ENCODE measurements at regions not wholly inside any gene's neighbourhood (a gene's known extent, or its start where the extent isn't known, plus 50 kb on each side); places are given as distances from the start of the nearest gene placed in this dataset.

DNA sequence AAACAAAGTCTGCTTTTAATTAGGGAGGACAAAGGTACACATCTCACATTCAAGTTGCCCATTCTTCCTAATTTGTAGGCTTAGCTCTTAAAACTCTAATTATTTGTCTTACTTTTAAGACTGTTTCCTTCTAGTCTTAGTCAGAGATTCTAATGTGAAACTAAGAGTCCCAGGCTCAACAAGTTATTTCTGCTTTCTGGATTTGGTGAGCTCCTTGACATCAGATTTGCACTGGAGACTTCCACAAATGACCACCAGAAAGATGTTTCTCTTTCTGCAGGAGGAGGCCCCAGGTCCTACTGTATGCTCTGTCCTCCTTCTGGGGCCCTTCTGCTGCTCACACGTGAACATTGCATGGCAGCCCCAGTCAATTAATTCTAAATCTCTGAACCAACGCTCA is 194.2 kb upstream of the JUN start:
- no peak for DNase-seq

DNA sequence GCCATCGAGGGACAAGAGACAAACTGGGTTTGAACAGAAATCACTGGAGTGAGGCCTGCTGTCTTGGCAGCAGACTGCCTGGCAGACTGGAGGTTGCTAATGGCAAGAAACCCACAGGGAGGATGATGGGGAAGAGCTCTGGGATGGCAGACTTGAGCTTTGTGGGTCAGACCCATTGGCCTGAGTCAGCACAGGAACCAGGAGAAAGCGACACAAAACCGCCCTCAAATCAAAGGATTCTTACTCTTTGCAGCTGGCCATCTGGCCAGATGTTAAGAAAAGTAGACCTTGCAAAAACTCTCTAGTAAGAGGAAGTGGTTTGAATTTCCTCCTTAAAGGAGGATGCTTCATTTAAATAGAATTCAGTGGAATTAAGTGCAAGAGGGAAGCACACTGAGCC is 195.2 kb upstream of the JUN start:
- DNase-seq: no peak

DNA sequence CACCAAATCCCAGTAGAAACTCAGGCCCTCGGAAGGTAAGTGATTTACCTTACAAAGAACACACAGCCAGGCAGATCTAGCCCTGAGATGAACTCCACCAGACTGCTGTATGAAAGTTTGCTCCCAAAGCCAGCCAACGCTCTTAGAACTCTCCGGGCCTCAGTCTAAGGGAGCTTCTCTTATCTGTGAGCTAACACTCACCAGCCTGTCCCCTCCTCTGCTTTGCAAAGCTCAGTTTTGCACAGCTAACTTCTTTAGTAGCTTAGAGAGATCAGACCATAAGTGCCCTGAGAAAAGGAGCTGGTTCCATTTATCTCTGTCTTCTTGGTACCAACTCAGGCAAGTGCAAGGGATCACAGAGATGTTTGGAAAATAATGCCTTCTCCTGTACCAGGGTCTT is 195.8 kb upstream of the JUN start:
- DNase-seq: no peak

DNA sequence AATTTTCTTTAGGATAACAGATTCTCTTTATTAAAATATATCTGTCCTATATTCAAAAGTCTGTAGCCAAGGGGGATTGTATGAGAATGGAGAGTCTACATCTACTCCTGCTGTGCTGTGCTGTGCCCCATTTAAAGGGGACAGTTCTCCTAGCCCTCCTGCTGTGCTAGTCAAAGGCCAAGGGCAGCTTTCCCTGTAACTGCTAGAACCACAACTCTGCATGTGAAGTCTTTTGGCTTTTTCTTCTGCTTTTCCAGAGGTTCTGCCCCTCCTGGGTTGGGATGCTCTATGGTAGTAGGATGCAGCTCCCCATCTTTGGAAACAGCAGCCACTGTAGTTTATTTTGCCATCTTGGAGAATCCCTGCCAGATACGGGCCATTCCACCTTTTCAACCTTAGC is 197.5 kb upstream of the JUN start:
- no peak for DNase-seq

DNA sequence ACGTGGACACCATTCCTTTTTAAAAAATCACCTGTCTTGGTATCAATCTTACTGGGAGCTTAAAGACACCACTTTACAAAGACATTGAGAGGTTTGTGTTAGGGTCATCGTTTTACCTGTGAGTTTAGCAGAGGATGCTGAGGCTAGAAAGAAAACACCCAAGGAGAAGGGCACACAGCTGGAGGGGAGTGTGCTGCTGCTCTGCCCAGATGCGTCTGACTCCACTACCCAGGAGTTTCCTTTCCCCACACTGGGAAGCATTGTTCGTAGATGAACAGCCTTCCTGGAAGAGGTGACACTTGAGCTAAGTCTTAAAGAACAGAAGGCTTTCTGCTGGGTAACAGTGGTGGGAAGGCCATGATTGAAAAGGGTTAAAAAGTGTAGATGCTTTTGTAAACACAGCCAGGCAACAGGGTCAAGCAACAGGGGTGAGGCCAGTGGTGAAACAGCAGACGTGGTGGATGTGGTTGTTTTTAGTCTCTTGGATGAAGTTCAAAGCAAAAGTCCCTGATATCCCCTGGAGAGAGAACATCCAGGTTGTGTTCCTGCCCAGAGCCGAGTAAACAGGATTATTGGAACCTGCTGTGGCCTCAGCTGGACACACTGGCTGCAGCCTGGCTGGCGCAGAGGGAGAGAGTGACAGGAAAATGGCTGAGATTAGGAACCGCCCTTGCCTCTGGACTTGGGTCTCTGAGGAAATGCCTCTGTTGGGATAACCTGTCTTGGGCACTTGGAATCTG is 198.6 kb upstream of the JUN start:
- DNase-seq: no peak

DNA sequence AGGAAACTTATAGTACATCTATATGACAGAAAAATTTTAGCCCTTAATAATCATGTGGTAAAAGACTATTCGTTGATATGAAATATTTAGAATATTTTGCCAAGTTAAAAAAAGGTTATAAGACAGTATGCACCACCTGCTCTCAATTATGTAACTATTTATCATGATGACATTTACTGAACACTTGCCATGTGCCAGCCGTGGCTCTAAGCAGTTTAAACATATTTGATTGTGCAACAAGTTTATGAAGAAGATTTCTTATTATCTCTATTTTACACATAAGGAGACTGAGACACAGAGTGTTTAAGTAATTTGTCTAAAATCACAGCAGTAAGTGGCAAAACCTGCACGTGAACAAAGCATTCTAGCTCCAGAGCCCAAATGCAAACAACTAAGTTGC is 199.3 kb upstream of the JUN start:
- peak; percentile 53 for DNase-seq

DNA sequence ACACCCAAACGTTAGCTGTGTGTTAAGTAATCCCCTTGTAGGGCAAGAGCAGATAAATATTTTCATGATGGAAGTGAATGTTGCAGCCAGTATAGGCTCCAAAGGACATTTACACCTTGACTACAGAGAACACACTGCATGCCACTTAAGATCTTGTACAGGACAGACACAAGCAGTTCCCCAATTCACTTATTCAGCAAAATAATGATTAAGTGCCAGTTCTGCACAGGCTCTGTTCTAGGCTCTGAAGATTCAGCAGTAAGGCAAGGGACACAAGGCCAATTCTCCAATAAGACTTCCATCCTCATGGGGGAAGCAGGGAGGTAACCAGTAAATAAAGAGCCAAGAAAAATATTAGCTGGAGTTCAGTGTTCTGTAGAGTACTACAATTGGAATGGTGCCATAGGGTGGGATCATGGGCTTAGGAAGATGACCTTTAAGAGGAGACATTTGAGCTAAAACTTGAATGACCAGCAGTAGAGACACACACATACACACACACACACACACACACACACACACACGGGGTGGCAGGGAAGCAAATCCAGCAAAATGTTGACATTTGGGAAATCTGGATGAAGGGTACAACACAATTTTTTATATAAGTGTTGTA is 199.9 kb upstream of the JUN start:
- no peak for DNase-seq

DNA sequence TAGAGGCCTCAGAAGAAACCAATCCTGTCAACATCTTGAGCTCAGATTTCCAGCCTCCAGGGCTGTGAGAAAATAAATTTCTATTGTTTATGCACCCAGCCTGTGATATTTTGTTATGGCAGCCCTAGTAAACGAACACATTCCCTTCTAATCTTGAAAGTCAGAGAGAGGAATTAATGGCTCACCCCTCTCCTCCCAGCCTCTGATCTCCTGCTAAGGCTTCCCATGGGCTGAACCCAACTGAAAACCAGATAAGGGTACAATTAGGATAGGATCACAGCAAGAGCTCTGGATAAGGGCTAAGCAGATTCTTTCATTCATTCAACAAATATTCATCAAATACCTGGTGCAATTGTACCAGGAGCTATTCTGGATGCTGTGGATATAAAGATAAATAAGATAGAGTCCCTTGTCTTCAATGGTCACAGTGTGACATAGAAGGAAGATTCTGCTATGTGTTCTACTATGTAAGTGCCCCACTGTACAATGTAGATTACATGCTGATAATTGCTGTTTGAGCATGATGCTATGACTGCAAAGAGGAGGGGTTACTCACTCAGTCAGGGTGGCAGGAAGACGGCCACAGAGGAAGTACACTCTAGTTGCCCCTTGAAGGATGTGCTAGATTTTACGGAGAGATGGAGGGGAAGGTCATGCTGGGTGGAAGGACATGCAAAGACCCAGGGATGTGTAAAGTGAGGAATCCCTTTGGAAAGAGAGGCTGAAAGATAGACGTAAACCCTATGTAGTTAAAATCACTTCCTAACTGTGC is 203.3 kb upstream of the JUN start:
- no peak for DNase-seq

DNA sequence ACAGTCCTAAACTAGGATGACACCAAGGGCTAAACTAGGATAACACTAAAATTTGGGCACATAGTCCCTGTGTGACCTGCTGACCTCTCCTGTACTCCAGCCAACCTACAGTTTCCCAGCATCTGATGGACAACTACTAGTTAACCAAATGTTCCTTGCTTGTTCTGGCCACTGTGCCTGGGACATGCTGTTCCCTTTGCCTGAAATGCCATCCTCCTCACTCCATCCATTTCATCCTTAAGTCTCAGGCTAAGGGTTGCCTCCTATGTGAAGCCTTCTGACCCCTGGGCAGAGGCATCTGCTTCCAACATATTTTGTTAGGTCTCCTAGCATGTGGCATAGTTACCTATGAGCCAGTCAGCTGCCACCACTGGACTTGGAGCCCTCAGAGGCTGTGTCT is 204.9 kb upstream of the JUN start:
- no peak for DNase-seq

DNA sequence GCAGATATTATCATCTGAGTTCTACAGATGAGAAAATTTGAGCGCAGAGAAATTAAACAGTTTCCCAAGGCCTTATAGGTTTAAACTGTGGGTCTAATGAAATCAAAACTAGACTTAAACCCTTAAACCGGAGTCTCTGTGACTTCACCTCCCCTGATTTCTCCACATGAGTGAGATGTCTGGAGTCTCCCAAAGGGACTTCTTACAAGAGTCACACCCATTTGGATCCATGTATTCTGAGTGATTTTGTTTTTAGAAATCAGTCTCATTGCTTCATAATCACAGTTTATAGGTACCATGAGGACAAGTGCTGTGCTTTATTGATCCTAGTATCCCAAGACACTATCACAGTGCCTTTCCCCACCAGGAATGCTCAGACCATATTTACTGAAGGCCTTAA is 206.0 kb upstream of the JUN start:
- DNase-seq: no peak

DNA sequence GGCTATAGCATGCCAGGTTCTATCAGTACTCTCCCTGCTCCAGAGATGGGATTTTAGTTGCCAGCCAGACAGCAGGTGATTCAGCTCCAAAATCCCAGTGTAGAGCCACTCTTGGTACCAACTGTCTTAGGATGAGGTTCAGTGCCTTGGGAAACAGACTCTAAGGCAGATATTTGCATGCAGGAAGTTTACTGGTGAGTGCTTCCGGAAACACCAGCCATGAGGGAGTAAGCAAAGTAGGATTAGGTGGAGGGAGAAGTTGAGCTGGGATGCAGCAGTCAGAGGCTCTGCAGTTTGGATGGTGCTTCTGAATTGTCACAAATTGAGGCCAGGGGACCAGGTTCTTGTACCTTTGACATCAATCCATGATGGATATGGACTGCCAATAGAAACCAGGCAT is 207.5 kb upstream of the JUN start:
- no peak for DNase-seq

DNA sequence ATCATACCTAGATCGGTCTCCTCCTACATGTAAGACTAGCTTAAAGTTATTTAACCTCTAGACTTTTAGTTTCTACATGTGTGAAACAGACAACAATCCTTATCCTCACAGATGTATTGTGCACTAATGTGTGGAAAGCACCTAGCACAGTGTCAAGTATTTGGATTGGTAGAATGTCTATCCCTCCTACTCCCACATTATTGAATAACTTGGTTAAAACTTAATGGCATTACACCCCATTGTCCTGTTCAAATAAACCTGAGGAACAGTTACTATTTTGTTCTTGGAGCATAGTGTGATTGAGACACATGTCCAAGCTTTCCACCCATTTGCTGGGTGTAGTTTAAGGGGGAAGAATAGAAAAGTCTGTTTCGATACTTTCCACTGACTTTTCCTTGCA is 208.8 kb upstream of the JUN start:
- DNase-seq: no peak

DNA sequence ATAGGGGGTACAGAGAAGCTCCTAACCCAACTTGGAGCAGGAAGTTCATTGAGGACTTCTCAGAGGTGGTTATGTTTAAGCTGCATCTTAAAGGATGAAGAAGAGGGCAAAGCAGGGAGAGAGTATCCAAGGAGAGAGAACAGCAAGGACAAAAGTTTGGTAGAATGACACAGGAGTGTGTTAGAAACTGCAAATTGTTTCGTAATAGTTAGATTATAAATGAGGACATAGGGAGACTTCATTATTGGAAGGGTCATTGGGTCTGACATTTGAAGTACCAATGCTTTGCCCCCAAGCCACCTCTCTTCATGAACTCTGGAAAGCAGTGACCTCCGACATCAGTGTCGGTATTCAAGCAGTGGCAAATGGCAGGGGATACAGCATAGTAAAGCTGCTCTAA is 209.6 kb upstream of the JUN start:
- no peak for DNase-seq

DNA sequence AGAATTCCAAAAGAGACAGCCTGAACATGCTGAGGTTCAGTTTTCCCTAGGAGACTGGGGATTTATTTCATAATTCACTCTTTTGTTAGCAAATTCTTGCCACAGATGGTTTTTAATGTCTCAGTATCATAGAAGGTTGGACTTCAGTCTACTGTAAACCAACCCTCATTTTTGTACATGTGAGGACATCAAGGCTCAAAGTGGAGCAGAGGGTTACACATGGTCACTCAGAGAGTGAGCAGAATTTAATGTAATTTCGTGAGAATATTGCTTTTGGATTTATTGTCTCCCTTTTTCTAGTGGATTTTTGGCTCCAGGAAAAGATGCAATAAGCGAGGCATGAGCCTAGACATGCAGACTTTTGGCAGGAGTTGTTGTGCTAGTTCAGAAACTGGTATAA is 210.8 kb upstream of the JUN start:
- DNase-seq: no peak

DNA sequence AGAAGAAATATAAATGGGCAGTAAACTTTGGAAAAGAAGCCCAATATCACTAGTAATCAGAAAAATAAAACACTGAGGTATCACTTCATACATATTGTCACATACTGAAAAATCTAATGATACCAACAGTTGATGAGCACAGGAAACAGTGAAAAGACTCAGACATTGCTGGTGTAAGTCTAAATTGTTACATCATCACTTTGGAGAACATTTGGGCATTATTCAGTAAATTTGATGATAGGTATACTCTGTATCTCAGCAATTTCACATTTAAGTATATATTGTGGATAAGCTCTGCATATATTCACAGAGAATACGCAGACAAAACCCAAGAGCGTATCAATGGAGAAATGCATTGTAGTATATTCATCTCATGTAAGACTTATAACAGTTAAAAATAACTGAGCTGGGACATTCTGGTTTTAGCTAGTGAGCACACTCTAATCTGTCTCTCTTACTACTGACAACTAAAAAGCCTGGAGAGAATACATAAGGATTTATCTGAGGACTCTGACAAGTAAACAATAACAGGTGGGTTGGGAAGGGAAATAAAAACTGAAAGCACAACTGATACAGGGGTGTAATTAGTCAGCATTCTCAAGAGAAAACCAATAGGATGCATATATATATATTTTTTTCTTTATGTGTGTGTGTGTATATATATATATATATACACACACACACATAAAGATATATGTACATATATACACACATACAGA is 212.7 kb upstream of the JUN start:
- no peak for DNase-seq

DNA sequence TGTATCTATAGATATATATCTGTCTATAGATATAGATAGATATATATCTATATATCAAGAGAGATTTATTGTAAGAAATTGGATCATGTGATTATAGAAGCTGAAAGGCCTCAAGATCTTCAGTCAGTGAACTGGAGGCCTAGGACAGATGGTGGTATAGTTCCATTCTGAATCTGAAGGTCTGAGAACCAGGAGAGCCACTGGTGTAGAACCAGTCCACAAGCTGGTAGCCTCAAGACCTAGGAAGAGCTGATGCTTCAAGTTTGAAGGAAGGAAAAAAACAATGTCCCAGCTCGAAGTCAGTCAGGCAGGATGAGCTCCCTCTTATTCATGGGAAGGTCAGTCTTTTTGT is 213.2 kb upstream of the JUN start:
- DNase-seq: no peak

DNA sequence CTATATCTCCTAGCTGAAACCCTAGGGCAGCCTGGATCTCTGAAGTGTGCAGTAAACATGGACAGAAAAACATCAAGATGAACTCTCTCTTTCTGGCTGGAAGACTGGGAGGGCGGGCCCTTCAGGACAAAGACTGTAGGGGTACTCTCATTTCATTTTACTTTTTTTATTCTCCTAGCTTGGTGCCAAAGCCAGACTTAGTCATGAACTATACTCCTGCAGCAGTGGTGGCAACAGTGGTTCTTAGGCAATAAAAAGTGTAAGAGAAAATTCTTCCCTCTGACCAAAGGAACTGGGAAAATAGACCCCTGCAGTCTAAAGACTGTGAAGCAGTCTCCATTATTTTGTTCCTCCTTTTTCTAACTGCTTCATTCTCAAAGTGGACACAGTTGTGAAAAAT is 213.8 kb upstream of the JUN start:
- no peak for DNase-seq

DNA sequence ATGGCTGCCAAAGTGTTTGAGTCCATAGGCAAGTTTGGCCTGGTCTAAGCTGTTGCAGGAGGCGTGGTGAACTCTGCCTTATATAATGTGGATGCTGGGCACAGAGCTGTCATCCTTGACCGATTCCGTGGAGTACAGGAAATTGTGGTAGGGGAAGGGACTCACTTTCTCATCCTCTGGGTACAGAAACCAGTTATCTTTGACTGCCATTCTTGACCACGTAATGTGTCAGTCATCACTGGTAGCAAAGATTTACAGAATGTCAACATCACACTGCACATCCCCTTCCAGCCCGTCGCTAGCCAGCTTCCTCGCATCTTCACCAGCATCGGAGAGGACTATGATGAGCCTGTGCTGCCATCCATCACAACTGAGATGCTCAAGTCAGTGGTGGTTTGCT is 215.8 kb upstream of the JUN start:
- DNase-seq: no peak

DNA sequence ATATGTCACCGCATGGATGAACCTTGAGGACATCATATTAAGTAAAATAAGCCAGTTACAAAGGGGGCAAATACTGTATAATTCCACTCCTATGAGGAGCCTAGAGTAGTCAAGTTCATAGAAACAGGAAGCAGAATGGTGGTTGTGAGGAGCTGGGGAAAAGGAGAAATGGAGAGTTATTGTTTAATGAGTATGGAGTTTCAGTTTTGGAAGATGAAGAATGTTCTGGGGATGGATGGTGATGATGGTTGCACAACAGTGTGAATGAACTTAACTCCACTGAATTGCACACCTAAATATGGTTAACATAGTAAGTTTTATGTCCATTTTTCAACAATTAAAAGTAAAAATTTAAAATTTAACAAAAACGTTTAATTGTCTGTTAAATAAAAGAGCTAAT is 220.9 kb upstream of the JUN start:
- no peak for DNase-seq

DNA sequence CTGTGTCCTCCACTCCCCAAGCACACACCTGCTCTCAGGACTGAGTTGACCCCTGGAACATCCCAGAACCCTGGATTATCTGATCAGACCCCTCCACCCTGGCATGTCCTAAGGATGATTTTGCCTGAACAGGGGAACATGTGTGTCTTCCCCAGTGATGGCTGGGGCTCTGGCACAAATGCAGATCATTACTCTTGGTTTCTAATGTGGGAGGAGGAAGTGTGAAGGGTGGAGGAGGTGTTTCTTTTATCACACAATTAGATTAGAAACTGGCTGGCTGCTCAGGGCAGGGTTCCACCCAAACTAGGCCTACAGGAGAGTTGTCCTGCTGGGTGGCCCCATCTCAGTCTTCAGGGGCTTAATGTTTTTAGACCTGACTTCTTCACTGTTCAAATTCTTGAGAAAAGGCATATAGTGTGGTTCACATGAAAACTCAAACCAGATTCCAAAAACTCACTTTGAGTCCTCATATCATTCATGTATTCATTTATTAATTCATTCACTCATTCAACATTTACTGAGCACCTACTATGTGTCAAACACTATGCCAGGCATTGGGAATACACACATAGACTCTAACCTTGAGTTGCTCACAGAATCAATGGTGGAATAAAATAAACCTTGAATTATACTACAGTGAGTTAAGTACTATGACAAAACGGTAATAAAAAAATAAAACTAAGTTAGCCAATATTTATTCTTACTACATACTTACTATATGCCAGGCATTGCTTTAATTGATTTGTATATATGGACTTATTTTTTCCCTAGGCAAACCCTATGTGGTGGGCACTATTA is 221.8 kb upstream of the JUN start:
- DNase-seq: no peak

DNA sequence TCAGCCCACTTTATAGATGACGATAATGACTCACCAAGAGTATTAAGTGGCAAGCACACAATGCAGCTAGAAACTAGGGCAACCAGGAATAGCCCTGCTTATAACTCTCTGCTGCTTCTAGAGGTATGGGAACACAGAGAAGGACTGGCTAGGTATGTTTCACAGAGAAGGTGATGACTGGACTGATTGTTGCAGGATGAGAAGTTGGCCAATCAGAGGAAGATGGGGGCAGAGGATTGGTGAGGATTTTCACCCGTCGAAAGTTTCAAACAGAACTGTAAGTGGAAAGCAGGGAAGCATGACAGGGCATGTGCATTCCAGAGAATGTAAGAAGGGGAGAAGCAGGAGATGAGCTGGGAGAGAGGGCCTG is 222.4 kb upstream of the JUN start:
- DNase-seq: no peak

DNA sequence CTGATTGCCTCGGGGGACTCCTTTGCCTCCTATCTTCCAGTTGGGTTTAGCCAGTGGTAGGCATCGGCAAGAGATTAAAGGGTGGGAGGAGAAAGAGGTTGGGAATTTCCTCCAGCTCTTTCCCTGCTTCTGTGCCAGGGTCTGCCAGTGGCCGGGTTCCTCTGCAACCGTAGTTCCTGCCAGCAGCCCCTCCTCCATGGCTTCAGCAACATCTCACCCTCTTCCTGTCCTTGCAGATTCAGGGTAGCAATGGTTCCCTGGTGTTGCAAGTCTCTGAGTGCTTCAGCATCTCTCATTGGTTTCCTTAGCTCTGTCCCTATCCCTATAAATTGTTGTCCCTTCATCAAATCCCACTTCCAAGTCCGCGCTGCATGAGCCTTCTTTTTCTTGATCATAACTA is 223.1 kb upstream of the JUN start:
- DNase-seq: no peak

DNA sequence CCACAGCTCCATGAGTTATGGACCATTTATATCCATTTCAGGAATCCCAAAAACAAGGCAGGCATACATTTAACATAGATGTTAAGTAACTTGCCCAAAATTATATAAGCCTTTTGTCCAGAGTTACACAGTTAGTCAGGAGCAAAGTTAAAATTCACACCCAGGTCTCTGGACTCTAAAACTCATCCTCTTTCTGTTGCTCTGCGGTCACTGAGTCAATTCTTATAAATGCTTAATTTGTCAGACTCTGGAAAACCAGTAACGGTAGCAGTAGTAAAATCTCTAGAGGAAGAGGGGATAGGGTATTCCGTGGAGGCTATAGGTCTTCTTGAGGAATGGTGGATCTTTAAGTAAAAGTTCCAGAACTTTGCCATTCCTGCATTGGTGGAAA is 223.6 kb upstream of the JUN start:
- DNase-seq: no peak

Data from NCI-H2171 treated with DMSO at 0.1 percent for 48 hours (cell line).